HG02981 (cell line): ENCODE measurements at regions not wholly inside any gene's neighbourhood (a gene's known extent, or its start where the extent isn't known, plus 50 kb on each side); places are given as distances from the start of the nearest gene placed in this dataset.

Experiments
- ATAC-seq: cut with Tn5 transposase; IDR thresholded peaks from one replicate; pipeline ENCODE4 v1.9.1; 2021; ENCODE audit warnings: mild to moderate bottlenecking, moderate library complexity; ENCODE audit not compliant: unreplicated experiment

GRCh38 chr3:13176445-13176844 is 103.2 kb upstream of the IQSEC1 start:
- no peak for ATAC-seq

DNA sequence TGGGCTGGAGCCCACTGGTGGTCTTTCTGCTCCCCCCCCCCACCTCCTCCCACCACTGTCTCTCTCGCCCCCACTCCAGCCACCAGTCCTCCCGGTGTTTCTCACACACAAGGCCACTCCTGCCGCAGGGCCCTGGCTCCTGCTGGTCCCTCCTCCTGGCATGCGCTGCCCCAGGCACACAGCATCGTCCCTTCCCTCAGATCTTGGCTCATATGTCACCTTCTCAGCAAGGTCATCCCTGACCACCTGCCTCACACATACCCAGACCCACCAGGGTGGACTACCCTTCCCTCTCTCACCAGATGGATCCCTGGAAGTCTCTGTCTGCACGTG is 101.5 kb upstream of the IQSEC1 start:
- no peak for ATAC-seq

DNA sequence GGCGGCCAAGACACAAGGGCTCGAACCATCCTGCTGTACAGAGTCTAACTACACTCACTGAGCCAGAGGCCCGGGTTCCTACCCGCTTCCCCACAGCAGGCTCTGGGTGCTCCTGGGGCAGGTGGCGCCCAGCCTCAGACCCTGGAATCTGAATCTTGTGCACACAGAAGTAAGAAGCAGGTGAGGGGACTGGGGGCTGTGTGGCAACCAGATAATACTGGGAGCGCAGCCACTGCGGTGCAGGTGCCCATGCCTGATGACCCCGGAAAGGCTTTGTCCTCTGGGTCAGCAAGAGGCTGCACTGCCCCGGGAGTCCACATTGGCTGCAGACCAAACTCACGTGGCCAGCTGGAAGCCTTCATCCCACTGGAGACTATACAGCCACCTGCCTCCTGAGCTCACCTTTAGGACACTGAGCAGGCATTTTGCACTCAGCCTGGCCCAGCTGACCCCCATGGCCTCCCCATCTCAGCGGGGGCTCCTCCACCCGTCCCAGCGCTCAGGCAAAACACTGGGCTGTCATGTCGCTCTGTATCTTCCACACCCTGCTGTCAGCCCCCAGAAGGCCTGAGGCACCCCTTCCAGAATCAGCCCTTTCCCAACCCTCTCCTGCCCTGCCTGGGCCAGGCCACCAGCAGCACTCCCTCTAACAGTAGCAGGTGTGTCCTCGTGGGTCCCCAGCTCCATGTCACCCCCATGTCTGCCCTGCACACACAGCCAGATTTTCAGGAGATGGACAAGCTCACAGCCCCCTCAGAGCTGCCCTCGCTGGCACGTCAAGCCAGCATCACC is 101.0 kb upstream of the IQSEC1 start:
- ATAC-seq = no peak

DNA sequence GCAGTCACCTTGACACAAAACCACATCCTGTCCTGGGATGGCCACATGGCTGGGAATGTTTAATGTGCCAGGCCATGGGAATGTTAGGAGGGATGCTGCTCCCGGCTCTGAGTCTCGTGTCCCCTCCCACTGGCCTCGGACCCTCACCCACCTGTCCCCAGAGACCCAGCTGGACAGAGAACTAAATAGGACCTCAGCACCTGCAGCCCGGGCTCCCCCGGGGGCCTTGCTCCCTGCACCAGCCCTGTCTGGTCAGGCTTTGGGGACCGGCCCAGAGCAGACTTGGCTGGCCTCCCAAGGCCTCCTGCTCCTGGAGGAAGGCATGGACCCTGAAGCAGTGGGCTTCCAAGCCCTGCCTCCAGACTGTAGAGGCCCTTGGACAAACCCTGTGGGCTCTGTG is 100.0 kb upstream of the IQSEC1 start:
- ATAC-seq = no peak

DNA sequence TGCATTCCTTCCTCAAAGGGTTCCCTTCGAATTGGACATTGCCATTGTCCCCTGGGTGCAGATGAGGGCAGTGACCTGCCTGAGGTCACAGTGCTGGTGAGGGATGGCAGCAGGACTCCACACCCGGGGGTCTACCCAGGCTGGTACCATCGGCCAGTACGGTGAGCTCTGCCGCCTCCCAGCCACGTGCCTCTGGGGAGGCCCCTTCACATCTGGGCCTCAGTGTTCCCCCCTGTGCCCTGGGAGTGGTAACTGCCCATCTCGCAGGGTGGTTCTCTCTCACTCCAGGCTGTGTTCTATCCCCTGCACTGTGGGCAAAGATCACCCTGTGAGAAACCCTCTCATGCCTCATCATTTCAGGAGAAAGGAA is 99.4 kb upstream of the IQSEC1 start:
- no peak for ATAC-seq

- ATAC-seq = no peak
Measured at GRCh38 chr3:13171704-13172643, 98.7 kb upstream of the IQSEC1 start.

- ATAC-seq = no peak
Measured at GRCh38 chr3:13170317-13170716, 97.1 kb upstream of the IQSEC1 start.

DNA sequence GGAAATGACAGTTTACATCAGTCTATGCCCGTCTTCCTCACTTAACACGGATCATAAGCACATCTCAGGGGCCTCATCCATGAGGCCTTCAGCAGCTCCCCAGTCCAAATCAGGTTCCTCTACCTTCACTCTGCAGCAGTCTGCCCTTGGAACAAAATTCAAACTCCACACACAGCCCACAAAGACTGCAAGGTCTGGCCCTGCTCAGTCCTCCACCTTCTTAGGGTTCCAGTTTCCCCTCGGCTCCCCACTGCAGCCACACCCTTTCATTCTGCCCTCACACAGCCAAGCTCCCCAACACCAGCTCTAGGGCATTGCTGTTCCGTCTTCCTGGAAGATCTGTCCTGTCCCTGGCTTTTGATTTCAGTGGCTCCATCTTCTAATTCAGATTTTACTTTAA is 95.2 kb upstream of the IQSEC1 start:
- ATAC-seq = no peak

- no peak for ATAC-seq
Measured at GRCh38 chr3:13167829-13168228, 94.6 kb upstream of the IQSEC1 start.

GRCh38 chr3:13167064-13167743 is 94.0 kb upstream of the IQSEC1 start:
- no peak for ATAC-seq

DNA sequence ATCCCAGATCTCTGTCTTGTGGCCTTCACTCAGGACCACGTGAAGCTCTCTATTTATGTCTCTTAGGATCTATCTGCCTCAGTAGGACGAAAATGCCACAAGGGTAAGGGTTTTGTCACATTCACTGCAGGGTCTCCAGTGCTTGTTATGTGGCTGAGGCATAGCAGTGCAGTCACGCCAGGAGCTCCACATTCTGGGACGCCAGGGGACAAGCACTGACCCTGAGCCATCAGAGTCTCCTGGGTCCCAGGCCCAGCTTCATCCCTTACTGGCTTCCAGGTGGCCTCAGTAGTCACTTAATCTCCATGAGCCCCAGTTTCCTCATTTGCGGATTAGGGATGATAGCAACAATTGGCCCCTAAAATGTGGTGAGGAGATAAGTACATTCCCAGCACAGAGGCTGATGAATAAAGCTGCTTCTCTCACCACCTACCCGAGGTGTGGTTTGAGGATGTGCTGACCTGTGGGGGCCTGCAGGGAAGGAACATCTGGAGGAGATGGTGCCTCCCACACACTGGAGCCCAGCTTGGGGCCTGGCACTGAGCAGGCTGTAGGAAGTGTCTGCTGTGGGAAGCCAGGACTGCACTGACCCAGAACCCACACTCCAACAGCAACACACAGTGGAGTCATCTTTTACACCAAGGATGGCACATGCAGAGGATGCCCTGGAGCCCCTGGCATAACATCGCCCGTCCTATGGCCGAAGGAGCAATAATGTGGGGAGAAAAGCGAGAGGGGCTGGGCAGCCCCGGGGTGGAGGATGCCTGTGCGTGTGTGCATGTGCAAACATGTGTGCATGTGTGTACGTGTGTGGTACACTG is 93.2 kb upstream of the IQSEC1 start:
- ATAC-seq = no peak

DNA sequence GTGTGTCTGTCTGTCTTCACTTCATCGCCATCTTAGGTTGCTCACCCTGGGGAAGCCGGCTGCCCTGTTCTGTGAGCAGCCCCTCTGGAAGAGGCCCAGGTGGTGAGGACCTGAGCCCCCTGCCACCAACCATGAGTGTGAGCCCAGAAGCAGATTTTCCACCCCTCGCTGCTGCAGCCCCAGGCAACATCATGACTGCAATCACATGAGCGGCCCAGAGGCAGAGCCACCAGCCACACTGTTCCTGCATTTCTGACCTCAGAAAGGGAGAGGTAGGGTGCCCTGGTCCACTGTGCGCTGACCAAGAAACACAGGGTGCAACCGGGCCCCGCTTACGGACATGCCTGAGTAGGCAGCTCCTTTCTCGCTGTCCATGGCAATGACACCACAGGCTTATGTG is 92.3 kb upstream of the IQSEC1 start:
- no peak for ATAC-seq

- no peak for ATAC-seq
Measured at GRCh38 chr3:13164893-13165492, 91.8 kb upstream of the IQSEC1 start.

- ATAC-seq = no peak
Measured at GRCh38 chr3:13163848-13164382, 90.7 kb upstream of the IQSEC1 start.

DNA sequence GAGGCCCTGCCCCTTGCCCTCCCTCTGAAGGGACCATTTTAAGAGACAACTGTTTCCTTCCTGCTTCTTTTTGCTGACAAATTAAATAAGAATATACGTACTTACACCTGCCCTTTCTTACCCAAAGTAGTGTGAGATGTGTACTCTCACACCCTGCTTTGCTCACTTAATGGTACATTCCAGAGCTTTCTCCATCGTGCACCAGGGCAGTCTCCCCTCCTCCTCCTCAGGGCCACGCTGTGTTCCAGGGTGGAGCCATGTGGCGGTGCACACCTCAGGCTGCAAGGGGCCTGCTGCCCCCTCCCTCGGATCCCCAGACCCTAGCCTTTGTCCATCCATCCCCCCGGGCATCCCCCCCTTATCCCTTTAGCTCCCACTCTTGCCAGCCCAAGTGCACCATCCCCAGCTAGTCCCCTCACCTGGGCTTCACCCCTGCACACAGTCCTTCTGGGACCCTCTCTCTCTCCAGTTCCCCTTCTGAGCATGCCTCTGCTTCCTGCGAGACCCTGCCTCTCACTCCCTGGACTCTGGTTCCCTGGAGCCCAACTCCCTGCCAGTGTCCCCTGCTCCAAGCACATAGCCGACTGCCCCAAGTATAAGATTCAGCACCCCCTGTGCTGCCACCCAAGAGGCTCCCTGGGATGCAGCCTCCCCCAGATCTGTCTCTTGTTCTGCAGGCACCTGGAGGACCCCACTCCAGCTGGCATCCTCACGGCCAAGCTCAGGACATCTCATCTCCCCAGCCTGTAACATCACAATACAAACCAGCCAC is 89.5 kb upstream of the IQSEC1 start:
- ATAC-seq = no peak

DNA sequence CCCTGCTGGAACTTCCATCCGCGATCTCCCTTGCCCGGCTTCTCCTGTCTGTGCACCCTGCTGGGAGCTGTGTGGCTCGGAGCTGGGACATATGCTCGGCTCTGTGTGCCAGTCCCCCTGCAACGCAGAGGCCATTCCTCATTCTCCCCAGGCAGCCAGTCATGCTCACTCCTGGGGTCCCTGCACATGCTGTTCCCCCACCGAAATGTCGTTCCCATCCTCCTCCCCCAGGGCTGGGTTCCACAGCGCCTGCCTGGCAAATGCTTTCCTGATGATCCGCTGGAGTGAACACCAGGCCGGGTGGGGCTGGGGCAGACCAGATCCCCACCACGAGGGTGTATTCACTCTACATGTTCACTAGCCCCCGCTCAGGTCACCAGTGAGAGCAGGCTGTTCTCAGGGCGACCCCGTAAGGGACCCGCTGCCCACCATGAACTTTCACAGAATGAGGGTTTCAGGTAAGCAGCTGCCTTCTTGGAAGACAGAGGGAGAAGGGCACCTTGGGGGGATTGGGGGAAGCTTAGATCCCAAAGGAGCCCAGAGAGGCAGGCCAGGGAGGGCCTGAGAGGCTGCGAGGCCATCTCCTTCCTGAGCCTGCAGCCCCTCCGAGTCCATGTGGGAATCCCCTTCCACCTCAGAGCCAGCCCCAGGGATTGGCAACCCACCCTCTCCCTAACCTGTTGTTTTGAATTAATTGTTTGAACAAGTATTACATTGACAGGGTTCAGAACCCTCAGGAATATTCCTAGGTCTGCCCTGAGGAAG is 88.7 kb upstream of the IQSEC1 start:
- no peak for ATAC-seq

- no peak for ATAC-seq
Measured at GRCh38 chr3:13161021-13161759, 88.0 kb upstream of the IQSEC1 start.

- ATAC-seq = no peak
Measured at GRCh38 chr3:13160619-13161018, 87.4 kb upstream of the IQSEC1 start.
